ENCODE measurements at regions not wholly inside any gene's neighbourhood (a gene's known extent, or its start where the extent isn't known, plus 50 kb on each side); places are given as distances from the start of the nearest gene placed in this dataset.
A peak's percentile ranks its signal among the peaks of the same experiment; 100 is the strongest.
"Not testable (repeated sequence)": the region's sequence is repeated elsewhere in the genome, so short reads cannot be mapped to it uniquely, and the experiment has no call there.

DNA sequence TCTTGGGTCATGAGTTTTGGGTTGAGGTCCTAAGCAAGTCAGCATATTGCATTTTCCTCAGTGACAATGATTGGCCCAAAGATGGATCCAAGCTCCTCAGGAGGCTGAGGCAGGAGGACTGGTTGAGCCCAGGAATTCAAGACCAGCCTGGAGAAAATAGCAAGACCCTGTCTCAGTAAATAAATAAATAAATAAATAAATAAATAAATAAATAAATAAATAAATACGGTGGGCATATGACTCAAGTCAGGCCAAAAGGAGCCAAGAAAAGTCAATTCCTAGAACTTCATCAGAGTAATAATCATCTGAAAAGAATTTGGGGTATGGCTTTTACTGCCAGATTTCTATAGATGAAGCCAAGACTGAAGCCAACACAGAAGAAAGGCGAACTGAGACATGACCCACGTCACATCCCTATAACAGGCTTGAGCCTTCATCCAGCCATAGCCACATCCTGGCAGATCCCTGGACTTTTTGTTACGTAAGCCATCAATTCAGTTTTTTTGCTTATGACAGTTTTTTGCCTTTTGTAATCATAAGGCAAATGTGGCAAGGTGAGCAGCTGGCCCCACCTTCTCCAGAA is 88.5 kb upstream of the NFASC start:
- DNase-seq = no peak

DNA sequence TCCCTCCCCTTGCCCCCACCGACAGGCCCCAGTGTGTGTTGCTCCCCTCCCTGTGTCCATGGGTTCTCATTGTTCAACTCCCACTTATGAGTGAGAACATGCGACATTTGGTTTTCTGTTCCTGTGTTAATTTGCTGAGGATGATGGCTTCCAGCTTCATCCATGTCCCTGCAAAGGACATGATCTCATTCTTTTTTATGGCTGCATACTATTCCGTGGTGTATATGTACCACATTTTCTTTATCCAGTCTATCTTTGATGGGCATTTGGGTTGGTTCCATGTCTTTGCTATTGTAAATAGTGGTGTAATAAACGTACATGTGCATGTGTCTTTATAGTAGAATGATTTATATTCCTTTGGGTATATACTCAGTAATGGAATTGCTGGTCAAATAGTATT is 85.6 kb upstream of the NFASC start:
- DNase-seq = not testable (repeated sequence)

DNA sequence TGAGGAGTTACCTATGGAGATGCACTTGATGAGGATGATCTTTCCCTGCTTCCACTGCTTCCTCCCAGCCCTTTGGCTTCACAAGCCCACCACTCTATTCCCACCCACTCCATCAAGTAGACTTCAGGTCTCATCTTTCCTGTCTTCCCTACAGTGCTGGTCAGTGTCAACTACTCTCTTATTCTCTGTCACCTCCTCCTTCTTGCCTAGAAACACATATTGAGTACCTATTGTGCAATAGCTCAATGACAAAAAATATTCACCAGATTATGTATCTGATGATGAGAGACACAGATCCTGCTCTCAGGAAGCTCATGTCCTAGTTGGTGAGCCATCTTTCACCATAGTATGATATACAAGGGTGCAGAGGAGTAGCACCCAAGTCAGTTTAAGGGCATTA is 82.2 kb upstream of the NFASC start:
- no peak for DNase-seq

DNA sequence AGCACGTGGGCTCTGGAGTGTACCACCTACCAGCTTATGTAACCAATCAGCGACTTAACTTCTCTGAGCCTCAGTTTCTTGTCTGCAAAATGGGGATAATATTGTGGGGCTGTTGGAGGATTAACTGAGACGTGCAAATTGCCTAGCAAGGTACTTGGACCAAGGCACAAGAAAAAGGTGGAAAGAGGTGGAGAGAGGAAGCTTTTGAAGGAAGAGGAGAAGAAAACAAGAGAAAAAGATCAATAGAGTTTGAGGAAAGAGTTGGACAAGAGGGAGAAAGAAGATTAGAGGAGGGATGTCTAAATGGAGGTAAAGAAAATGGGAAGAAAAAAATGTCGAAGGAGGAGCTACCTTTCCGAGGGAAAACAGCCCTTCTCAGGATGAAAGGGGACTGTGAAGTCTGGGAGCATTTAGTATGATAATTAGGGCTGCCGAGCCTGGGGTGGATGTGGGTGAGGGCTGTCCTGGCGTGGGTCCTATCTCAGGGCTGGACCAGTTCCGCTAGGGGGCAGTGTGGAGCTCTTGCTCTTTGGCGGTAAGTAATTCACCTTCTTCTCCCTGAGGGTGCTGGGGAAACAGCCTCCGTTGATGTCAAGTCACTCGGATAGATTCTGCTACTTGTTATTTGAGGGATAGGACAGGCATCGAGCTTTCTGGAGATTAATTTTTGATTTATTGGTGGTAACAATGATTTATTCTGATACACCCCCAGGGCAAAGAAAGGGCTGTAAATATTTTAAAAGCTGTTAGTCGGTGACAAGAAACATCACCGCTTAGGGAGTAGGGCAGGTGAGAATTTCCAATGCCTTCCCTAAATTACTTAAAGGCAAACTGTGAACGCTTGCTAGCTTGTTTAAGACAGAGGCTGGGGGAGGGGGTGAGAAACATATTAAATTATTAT is 79.0 kb upstream of the NFASC start:
- DNase-seq = peak; percentile 75

DNA sequence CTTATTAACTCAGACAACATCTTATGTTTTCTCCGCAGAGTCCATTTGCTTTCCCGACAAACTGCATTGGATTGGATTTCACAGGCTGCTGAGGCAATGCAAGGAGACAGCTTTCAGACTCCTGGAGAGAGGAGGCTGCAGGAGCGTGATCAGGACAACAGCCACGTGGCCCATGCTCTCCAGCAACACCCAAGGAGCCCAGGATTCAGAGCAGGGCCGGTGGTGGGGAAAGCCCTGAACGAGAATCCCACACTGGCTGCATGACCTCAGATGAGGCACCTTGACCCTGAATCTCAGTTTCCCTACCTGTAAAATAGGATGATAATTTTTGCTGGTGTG is 78.3 kb upstream of the NFASC start:
- DNase-seq = no peak

DNA sequence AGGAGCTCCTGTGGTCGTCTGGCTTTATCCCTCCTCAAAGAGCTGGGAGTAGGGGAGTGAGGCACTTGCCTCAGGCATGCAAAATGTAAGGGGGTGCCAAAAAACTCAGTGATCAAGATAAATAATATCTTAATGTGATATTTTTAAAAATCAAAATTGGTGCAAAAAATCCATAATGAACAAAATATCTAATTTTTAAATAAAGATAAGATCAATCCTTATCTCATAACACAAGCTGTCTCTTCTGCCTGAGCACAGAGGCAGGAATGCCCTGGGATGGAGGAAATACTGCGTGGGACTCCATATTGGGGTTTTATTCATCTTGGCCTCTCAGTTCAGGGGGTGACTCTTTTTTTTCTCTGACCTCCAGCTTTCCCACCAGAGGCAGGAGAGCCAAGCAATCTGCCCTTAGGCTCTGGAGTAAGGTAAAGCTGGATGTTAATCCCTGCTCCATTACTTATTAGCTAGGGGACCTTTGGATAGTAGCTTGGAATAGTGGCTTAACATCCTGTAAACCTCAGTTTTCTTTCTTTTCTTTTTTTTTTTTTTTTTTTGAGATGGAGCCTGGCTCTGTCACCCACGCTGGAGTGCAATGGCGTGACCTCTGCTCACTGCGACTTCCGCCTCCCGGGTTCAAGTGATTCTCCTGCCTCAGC is 77.3 kb upstream of the NFASC start:
- DNase-seq = no peak

DNA sequence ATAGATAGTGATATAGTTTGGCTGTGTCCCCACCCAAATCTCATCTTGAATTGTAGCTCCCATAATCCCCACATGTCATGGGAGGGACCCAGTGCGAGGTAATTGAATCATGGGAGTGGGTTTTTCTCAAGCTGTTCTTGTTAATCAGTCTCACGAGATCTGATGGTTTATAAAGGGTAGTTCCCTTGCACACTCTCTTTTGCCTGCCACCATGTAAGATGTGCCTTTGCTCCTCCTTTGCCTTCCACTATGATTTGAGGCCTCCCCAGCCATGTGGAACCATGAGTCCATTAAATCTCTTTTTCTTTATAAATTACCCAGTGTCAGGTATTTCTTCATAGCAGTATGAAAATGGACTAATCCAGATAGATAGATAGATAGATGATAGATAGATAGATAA is 73.8 kb upstream of the NFASC start:
- not testable (repeated sequence) for DNase-seq

DNA sequence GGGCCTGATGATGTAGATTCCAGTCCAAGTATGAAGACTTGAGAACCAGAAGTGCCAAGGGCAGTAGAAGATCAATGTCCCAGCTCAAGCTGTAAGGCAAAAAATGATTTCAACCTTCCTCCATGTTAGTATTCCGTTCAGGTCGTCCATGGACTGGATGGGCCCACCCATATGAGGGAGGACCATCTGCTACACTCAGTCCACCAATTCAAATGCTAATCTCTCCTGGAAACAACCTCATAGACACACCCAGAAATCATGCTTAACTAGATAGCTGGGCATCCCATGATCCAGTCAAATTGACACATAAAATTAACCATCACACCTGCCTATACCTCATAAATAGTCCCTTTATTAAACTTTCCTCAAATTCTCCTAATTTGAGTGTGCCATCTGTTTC is 73.3 kb upstream of the NFASC start:
- DNase-seq = no peak

DNA sequence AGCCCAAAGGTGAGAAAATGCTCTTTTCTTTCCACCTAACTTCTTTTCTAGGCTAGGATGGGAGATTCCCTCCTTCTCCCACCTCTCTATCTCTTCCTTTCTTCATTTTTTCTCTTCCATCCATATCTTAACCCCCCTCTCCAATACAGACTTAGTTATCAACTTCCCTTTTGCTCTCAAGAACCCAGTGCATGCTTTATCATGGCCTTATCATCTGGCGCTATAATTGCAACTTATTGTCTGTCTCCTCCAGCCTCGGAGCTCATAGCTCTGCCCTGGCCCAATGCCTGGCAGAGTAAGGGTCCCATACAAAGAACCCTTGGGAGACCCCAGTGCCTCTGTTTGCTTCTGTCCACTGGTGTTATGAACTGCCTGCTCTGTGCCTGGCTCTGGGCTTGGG is 71.0 kb upstream of the NFASC start:
- DNase-seq = no peak

DNA sequence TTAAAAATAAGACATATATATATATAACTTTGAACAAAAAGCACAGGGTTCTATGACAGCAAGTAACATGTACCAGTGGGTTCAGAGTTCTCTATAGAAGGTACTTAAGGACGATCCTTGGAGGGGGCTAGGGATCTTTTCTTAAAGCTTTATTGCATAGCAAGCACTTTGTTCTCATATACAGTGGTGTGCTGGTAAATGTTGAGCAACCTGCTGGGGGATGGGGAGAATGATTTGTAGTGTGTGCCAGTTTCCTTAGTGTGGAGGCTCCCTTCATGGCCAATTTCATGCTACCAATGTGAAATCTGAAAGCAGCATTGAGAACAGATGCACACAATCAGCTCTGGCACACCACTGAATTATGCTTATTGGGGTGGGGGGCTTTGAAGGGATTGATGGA is 69.5 kb upstream of the NFASC start:
- DNase-seq = no peak

DNA sequence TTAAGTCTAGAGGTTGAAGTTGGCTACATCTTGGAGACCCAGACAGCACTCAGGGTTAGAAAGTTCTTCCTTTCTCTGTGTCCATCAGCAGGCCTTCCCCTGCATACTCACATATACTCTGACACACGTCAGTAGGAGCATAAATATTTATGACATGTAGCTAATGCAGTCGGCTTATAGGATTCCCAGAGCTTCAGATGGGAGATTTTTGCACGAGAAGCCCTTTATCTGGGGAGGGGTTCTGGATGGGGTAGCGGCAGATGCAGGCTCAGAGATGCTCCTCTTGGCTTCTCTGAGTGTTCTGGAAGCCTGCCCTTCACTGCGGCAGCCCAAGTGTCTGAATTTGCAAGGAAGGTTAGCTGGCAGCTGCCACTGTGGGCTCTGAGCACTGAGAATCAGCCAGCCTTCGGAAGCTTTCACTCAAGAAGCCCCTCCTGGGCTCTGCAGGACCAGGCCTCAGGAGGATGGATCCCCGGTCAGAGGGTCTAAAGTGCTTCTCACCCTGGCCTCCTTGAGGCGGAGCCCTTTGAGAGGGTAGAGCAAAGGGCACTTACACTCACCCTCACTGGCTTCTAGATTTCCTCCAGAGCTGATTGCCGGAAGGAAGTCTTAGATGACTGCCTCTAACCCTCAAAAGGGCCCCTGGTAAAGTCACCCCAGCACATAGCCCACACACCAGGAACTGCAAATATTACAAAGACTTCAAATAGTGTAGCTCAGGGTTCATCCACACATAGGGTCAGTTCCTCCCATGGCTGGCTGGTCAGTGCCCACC is 68.1 kb upstream of the NFASC start:
- no peak for DNase-seq

DNA sequence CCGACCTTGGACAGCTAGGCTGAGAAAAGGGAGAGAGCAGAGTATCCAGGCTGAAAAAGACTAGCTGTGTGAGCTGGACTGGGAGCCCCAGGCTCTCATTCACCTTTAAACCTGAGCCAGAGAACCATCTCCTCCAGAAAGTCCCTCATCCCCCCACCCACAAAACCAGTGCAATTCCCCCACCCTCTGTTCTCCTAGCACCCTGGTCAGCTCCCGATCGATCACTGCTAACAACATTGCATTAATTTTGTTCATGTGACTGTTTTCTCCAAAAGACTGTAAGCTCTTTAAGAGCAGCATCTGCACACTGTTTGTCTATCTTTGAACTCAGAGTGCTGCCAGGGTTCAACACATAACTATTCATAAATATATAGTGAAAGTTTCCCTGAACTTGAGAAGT is 67.1 kb upstream of the NFASC start:
- no peak for DNase-seq

DNA sequence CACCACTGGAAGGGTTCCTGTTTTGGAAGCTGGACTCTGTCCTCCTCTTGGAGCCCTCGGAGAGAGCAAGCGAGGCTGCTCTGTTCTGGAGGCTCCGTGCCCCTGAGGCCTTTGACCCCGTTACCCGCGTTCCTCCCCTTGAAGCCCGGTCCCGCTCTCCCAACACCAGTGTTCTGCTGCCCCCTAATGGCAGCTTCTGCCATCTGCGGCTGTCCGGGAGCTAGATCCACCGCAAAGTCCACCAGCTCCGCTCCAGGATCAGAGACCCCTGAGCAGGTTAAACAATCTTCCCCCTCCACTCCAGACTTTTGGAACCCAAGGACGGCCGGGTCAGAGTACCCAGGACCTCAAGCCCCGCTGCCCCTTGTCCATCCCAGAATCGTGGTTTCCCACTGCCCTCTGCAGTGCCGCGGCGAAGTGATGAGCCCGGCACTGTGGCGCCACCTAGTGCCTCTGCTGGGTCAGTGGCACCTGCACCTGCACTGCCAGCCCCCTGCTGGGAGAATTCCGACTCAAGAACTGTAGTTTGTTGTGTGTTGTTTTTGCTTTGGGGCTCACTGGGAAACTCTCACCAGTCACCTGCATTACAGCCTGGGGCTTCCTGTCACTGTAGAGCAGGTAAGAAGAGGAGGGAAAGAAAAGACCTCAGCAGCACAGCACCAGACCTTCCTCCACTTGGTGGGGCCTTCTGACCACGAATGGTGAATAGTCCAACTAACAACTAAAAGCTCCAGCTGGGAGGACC is 63.5 kb upstream of the NFASC start:
- peak; percentile 86 for DNase-seq

DNA sequence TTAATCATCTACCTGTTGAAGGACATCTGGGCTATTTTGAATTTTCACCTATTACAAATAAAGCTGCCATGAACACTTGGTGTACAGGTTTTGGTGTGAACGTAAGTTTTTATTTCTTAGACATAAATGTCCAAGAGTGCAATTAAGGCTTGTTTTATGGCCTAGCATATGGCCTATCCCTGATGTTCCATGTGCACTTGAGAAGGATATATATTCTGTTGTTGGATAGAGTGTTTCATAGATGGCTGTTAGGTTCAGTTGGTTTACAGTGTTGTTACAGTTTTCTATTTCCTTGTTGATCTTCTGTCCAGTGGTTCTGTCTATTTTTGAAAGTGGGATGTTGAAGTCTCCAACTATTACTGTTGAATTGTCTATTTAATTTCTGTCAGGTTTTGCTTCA is 61.2 kb upstream of the NFASC start:
- no peak for DNase-seq

DNA sequence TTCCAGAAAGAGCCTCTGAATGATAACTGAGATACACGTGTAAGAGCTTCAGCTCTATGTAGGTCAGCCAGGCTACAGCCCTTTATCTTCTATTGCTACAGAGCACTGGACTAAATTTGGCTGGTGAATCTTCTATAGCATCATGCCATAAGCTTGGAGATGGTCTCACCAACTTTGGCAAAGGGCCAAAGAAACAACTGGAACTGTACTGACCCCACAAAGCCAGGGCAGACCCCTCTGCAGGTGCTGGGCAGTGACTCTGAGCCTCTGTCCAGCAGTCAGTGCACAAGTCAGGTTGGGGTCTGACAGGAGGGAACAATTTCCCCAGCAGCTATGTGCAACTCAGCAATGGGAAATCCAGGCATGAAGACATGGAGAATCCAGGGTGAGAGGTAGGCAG is 57.8 kb upstream of the NFASC start:
- DNase-seq = no peak

DNA sequence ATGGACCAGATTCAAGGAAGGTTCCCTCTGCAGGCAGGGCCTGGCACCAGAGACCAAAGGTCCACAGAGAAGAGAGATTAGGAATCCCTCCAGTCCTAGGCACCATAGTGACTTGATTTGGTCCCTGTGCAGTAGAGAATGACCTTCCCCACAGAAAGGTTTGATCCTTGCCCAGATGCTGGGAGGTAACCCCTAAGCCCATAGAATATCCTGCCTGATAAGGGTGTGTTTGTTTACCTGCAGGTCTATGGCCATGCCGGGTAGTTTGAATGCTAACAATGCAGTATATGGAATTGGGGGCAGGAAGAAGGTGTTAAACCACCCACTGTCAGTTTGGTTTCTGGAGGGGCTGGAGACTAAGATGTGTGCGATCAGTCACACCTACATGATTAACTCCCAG is 57.1 kb upstream of the NFASC start:
- no peak for DNase-seq

DNA sequence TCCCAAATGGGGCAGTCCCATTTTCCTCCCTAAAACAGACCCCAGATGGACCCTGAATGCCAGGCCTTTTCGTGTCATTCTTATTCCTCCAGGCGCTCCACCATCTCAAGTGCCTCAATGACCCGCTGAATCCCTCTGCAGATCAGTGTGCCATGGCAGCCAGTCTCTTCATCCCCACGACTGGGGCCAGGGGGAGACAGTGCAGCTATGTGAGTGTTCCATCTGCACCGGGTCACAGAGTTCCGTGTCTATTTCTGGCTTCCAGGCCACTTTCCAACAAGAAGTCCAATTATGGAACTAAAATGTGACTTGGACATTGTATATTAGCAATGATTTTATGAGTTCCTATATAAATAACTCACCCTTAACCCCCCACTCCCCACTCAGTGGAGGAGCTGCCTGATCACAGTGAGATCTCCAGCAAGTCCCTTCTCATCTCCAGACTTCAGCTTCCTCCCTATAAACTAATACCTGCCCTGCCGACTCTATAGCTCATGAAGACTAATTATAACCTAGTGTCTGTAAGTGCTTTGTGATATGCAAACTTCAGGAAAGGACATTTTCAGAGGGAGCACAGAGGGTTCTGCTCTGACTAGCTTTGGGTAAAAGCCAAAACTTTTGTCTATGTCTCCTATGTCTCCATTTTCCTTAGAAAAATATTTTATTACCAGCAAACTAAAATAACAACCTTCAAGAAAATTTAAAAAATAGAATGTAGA is 56.3 kb upstream of the NFASC start:
- no peak for DNase-seq

DNA sequence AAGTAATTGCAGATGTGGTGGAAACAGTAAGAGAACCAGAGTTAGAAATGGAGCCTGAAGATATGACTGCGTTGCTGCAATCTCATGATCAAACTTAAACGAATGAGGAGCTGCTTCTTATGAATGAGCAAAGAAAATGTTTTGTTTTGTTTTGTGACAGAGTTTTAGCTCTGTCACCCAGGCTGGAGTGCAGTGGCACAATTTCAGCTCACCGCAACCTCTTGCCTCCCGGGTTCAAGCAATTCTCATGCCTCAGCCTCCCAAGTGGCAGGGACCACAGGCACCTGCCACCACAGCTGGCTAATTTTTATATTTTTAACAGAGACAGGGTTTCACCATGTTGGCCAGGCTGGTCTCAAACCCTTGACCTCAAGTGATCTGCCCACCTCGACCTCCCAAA is 53.3 kb upstream of the NFASC start:
- DNase-seq = no peak

DNA sequence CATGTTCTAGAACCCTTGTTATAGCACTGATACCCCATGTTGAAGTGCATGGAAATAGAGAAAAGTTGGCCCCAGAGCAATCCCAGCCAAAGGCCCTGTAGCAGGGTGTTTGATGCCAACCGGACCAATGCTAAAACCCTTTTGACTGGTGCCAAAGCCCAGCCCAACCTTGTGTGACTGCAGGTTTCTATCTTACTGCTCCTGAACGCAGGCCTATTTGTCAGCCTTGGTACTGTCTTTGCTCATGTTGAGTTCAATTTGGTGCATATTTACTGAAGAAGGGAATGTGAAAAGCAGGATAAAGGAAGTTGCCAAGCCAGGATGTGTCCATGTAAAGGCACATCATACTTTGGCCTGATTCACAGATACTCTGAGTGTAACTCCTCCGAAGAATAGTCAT is 51.7 kb upstream of the NFASC start:
- DNase-seq = no peak

DNA sequence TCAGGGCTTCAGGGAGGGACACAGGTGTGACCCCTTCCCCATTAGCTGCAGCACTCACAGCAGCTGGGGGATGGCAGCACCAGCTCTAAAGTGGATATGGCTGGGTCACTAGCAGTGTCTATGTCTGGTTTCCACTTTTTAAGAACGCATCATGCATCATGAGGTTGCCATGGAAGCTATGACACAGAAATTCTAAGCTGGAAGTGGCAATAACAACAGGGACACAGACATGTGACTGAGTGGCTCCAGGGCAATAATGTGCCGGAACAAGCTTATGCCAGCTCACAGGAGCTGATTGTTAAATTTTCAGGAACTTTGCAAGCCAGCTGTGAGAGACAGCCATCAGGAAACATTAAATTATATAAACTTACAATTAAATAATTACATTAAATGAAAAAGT is 51.2 kb upstream of the NFASC start:
- no peak for DNase-seq
